ENCODE measurements at regions not wholly inside any gene's neighbourhood (a gene's known extent, or its start where the extent isn't known, plus 50 kb on each side); places are given as distances from the start of the nearest gene placed in this dataset.

GRCh38 chr14:101333335-101334280 is 227.7 kb upstream of the DIO3 start:
- H3K36me3 ChIP-seq, result no peaks in the 10 kb centered on the region
- TF ChIP-seq, protein P1, sequence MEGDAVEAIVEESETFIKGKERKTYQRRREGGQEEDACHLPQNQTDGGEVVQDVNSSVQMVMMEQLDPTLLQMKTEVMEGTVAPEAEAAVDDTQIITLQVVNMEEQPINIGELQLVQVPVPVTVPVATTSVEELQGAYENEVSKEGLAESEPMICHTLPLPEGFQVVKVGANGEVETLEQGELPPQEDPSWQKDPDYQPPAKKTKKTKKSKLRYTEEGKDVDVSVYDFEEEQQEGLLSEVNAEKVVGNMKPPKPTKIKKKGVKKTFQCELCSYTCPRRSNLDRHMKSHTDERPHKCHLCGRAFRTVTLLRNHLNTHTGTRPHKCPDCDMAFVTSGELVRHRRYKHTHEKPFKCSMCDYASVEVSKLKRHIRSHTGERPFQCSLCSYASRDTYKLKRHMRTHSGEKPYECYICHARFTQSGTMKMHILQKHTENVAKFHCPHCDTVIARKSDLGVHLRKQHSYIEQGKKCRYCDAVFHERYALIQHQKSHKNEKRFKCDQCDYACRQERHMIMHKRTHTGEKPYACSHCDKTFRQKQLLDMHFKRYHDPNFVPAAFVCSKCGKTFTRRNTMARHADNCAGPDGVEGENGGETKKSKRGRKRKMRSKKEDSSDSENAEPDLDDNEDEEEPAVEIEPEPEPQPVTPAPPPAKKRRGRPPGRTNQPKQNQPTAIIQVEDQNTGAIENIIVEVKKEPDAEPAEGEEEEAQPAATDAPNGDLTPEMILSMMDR (IDR thresholded peaks at IDR 0.05), result no peak

GRCh38 chr14:101334656-101335055 is 226.6 kb upstream of the DIO3 start:
- Histone ChIP-seq H3K36me3 (no peaks in the 10 kb centered on the region), H3K4me3 (no peak overlapping the region), H3K27me3 (peaks cover 0 to 53% of the 10 kb centered on the region in 2 donors), H3K4me1 (no peaks in the 10 kb centered on the region), H3K9me3 (no peaks in the 10 kb centered on the region), H3K27ac (no peak overlapping the region)
- ATAC-seq, result no peak
- DNase-seq, result no peak
- intact Hi-C loops (cut with DNase I), result no loop called here
- TF ChIP-seq, protein P1 (IDR thresholded peaks at IDR 0.05), result no peak

More at GRCh38 chr14:101333335-101334280, 227.7 kb upstream of the DIO3 start:
- Histone ChIP-seq H3K27ac (no peak overlapping the region), H3K9me3 (no peaks in the 10 kb centered on the region), H3K27me3 (peaks cover 0 to 42% of the 10 kb centered on the region in 2 donors), H3K4me1 (no peaks in the 10 kb centered on the region), H3K4me3 (no peak overlapping the region)
- ATAC-seq, result no peak
- intact Hi-C loops (cut with DNase I), result no loop called here
- no peak for DNase-seq

- DNase-seq (peak in 1 of 4 donors; percentile 42), ATAC-seq (no peak)
- no peaks in the 10 kb centered on the region for H3K36me3 ChIP-seq
- H3K27me3 ChIP-seq, result peaks cover 0 to 54% of the 10 kb centered on the region in 2 donors
- no peak overlapping the region for H3K4me3 ChIP-seq
- intact Hi-C loops (cut with DNase I), result no loop called here
- TF ChIP-seq, protein P1 (IDR thresholded peaks at IDR 0.05), result no peak
- H3K9me3 ChIP-seq, result no peaks in the 10 kb centered on the region
- H3K27ac ChIP-seq, result no peak overlapping the region
- H3K4me1 ChIP-seq, result no peaks in the 10 kb centered on the region
These were observed 226.1 kb upstream of the DIO3 start for GRCh38 chr14:101335061-101335661.

DNA sequence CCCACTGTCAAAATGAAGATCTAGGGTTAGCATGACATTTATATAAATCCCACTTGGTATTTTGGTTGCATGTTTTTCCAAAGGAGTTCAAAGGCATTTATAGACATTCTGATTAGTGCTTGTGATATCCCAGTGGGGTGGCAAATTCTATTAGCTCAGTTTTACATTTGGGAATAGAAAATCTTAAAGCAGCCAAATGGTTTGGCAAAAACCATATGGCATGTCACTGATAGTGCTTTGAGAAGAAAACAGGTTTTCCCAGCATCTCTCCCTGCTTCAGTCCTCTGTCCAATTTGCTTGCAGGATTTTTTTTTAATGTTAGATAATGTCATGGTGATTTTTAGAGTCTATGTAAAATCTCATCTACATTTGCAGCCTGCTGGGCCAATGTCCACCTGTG is 225.1 kb upstream of the DIO3 start:
- intact Hi-C loops (cut with DNase I), result no loop called here
- H3K4me3 ChIP-seq, result no peak overlapping the region
- DNase-seq, result no peak
- no peaks in the 10 kb centered on the region for H3K36me3 ChIP-seq
- no peak for ATAC-seq
- H3K27ac ChIP-seq, result no peak overlapping the region
- peaks cover 0 to 59% of the 10 kb centered on the region in 2 donors for H3K27me3 ChIP-seq
- TF ChIP-seq, protein P1 (IDR thresholded peaks at IDR 0.05), result no peak
- H3K9me3 ChIP-seq, result no peaks in the 10 kb centered on the region
- H3K4me1 ChIP-seq, result no peaks in the 10 kb centered on the region

- H3K27me3 ChIP-seq, result peaks cover 0 to 60% of the 10 kb centered on the region in 2 donors
- no peaks in the 10 kb centered on the region for H3K4me1 ChIP-seq
- ATAC-seq (no peak), DNase-seq (no peak)
- H3K36me3 ChIP-seq, result no peaks in the 10 kb centered on the region
- H3K9me3 ChIP-seq, result no peaks in the 10 kb centered on the region
- TF ChIP-seq, protein P1 (IDR thresholded peaks at IDR 0.05), result no peak
- intact Hi-C loops (cut with DNase I), result no loop called here
- no peak overlapping the region for H3K27ac ChIP-seq
- no peak overlapping the region for H3K4me3 ChIP-seq
These were observed 224.2 kb upstream of the DIO3 start for GRCh38 chr14:101337053-101337452.

All from left lung (tissue), 4 donors.